Rectal smooth muscle tissue (tissue), 1 donor: ENCODE measurements at regions not wholly inside any gene's neighbourhood (a gene's known extent, or its start where the extent isn't known, plus 50 kb on each side); places are given as distances from the start of the nearest gene placed in this dataset.

ENCODE experiments used
- H3K27ac ChIP-seq: one replicate; pipeline ENCODE4 v1.7.0; 2013; ENCODE audit warnings: low read depth, low read length, inconsistent platforms
- H3K27me3 ChIP-seq: one replicate; pipeline ENCODE4 v1.7.0; 2013; ENCODE audit warnings: low read length; ENCODE audit not compliant: control insufficient read depth, insufficient read depth
- H3K36me3 ChIP-seq: one replicate; pipeline ENCODE4 v1.7.0; 2013; ENCODE audit warnings: low read length; ENCODE audit not compliant: control insufficient read depth, insufficient read depth
- H3K4me1 ChIP-seq: one replicate; pipeline ENCODE4 v1.7.0; 2013; ENCODE audit warnings: low read length; ENCODE audit not compliant: control insufficient read depth, insufficient read depth
- H3K4me3 ChIP-seq: one replicate; pipeline ENCODE4 v1.7.0; 2013; ENCODE audit warnings: low read length
- H3K9ac ChIP-seq: one replicate; pipeline ENCODE4 v1.7.0; 2013; ENCODE audit warnings: low read length

GRCh38 chr12:92002673-92003382 lies 142.8 kb downstream of the BTG1 start:
- Histone ChIP-seq H3K27ac (no peak overlapping the region), H3K9ac (no peak overlapping the region), H3K27me3 (no peaks in the 10 kb centered on the region)

GRCh38 chr12:92002195-92002649 lies 143.4 kb downstream of the BTG1 start:
- Histone ChIP-seq H3K36me3 (no peaks in the 10 kb centered on the region), H3K4me1 (no peaks in the 10 kb centered on the region), H3K9ac (no peak overlapping the region), H3K27me3 (no peaks in the 10 kb centered on the region), H3K4me3 (no peak overlapping the region), H3K27ac (no peak overlapping the region)

More at GRCh38 chr12:92002673-92003382, 142.8 kb downstream of the BTG1 start:
- Histone ChIP-seq H3K36me3 (no peaks in the 10 kb centered on the region), H3K4me3 (no peak overlapping the region), H3K4me1 (no peaks in the 10 kb centered on the region)

GRCh38 chr12:92000597-92000996 lies 145.0 kb downstream of the BTG1 start:
- Histone ChIP-seq H3K27me3 (no peaks in the 10 kb centered on the region), H3K4me1 (no peaks in the 10 kb centered on the region), H3K9ac (no peak overlapping the region), H3K27ac (no peak overlapping the region), H3K4me3 (no peak overlapping the region), H3K36me3 (no peaks in the 10 kb centered on the region)

GRCh38 chr12:91999823-92000222 lies 145.8 kb downstream of the BTG1 start:
- no peak overlapping the region for H3K9ac ChIP-seq
- H3K36me3 ChIP-seq = no peaks in the 10 kb centered on the region
- H3K4me1 ChIP-seq = no peaks in the 10 kb centered on the region
- no peaks in the 10 kb centered on the region for H3K27me3 ChIP-seq
- no peak overlapping the region for H3K4me3 ChIP-seq
- H3K27ac ChIP-seq = no peak overlapping the region

- H3K4me3 ChIP-seq = no peak overlapping the region
- no peaks in the 10 kb centered on the region for H3K4me1 ChIP-seq
- H3K27ac ChIP-seq = no peak overlapping the region
- H3K27me3 ChIP-seq = no peaks in the 10 kb centered on the region
- H3K9ac ChIP-seq = no peak overlapping the region
- no peaks in the 10 kb centered on the region for H3K36me3 ChIP-seq
Measured at GRCh38 chr12:91998316-91998715, 147.3 kb downstream of the BTG1 start.

GRCh38 chr12:91994208-91994797 lies 151.3 kb downstream of the BTG1 start:
- Histone ChIP-seq H3K4me3 (no peak overlapping the region), H3K4me1 (no peaks in the 10 kb centered on the region), H3K27ac (no peak overlapping the region), H3K27me3 (no peaks in the 10 kb centered on the region), H3K36me3 (no peaks in the 10 kb centered on the region), H3K9ac (no peak overlapping the region)

- H3K4me3 ChIP-seq = no peak overlapping the region
- no peak overlapping the region for H3K27ac ChIP-seq
- H3K36me3 ChIP-seq = no peaks in the 10 kb centered on the region
- no peaks in the 10 kb centered on the region for H3K27me3 ChIP-seq
- H3K9ac ChIP-seq = no peak overlapping the region
- H3K4me1 ChIP-seq = no peaks in the 10 kb centered on the region
Measured at GRCh38 chr12:91993287-91994017, 152.2 kb downstream of the BTG1 start.

GRCh38 chr12:91991399-91992187 lies 154.1 kb downstream of the BTG1 start:
- H3K27ac ChIP-seq = no peak overlapping the region
- H3K4me3 ChIP-seq = no peak overlapping the region
- no peaks in the 10 kb centered on the region for H3K27me3 ChIP-seq
- H3K36me3 ChIP-seq = no peaks in the 10 kb centered on the region
- H3K9ac ChIP-seq = no peak overlapping the region
- no peaks in the 10 kb centered on the region for H3K4me1 ChIP-seq

- Histone ChIP-seq H3K4me3 (no peak overlapping the region), H3K27ac (no peak overlapping the region), H3K36me3 (no peaks in the 10 kb centered on the region), H3K4me1 (no peaks in the 10 kb centered on the region), H3K9ac (no peak overlapping the region), H3K27me3 (no peaks in the 10 kb centered on the region)
Measured at GRCh38 chr12:91990525-91990924, 155.1 kb downstream of the BTG1 start.

- no peaks in the 10 kb centered on the region for H3K4me1 ChIP-seq
- no peaks in the 10 kb centered on the region for H3K27me3 ChIP-seq
- no peak overlapping the region for H3K27ac ChIP-seq
Measured at GRCh38 chr12:91989143-91989542, 156.5 kb downstream of the BTG1 start.

GRCh38 chr12:91988086-91988923 lies 157.3 kb downstream of the BTG1 start:
- Histone ChIP-seq H3K4me1 (no peaks in the 10 kb centered on the region), H3K36me3 (no peaks in the 10 kb centered on the region), H3K9ac (no peak overlapping the region), H3K4me3 (no peak overlapping the region), H3K27me3 (no peaks in the 10 kb centered on the region), H3K27ac (no peak overlapping the region)

More at GRCh38 chr12:91989143-91989542, 156.5 kb downstream of the BTG1 start:
- Histone ChIP-seq H3K4me3 (no peak overlapping the region), H3K36me3 (no peaks in the 10 kb centered on the region), H3K9ac (no peak overlapping the region)
